Type B pancreatic cell (in vitro differentiated cells): ENCODE measurements at regions not wholly inside any gene's neighbourhood (a gene's known extent, or its start where the extent isn't known, plus 50 kb on each side); places are given as distances from the start of the nearest gene placed in this dataset.
"Not testable (repeated sequence)": the region's sequence is repeated elsewhere in the genome, so short reads cannot be mapped to it uniquely, and the experiment has no call there.

Experiments used
- DNase-seq: peaks from one replicate; pipeline ENCODE4 v3.0.0; 2021; ENCODE audit warnings: mixed read lengths; ENCODE audit not compliant: unreplicated experiment; ENCODE audit errors: extremely low spot score
- H3K27ac Mint-ChIP-seq: 2 replicates; pipeline ENCODE4 v1.8.0; 2021; ENCODE audit warnings: mild to moderate bottlenecking, mixed read lengths
- H3K27me3 Mint-ChIP-seq: 2 replicates; pipeline ENCODE4 v1.8.0; 2021; ENCODE audit warnings: mixed read lengths
- H3K36me3 Mint-ChIP-seq: 2 replicates; pipeline ENCODE4 v1.8.0; 2021; ENCODE audit warnings: mixed read lengths
- H3K4me1 Mint-ChIP-seq: one replicate; pipeline ENCODE4 v1.8.0; 2021; ENCODE audit warnings: mixed read lengths; ENCODE audit not compliant: unreplicated experiment
- H3K4me3 Mint-ChIP-seq: 2 replicates; pipeline ENCODE4 v1.8.0; 2021; ENCODE audit warnings: mild to moderate bottlenecking, mixed read lengths
- H3K9me3 Mint-ChIP-seq: 2 replicates; pipeline ENCODE4 v1.8.0; 2021; ENCODE audit warnings: mixed read lengths
- TF ChIP-seq, protein P1 (sequence below): fragments of 200-600 bp; sonication (generic); conservative IDR thresholded peaks from 2 replicates; pipeline ENCODE4 v1.5.0; 2021; ENCODE audit warnings: antibody characterized with exemption, mild to moderate bottlenecking

DNA sequence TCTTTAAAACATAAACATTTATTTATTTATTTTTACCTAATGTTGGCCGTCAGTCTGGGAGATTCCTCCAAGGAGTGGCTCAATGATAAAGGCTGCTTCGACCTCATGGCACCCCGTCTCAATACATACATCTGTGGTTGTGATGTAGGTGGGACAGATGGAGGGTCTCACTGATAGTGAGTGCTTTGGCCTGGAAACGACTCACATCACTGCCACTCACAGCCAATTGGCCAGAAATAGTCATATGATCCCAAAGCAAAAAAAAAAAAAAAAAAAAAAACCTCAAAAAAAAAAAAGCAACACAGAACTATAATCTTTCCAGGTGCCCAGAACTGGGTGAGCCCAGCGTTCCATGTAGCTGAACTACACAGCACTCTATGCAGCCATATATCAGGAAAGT is 125.4 kb downstream of the PSAT1 start:
- Mint-ChIP-seq H3K4me3 (no peak overlapping the region), H3K27ac (no peak overlapping the region), H3K36me3 (no peaks in the 10 kb centered on the region), H3K9me3 (no peaks in the 10 kb centered on the region), H3K4me1 (no peaks in the 10 kb centered on the region), H3K27me3 (no peaks in the 10 kb centered on the region)
- TF ChIP-seq, protein P1, sequence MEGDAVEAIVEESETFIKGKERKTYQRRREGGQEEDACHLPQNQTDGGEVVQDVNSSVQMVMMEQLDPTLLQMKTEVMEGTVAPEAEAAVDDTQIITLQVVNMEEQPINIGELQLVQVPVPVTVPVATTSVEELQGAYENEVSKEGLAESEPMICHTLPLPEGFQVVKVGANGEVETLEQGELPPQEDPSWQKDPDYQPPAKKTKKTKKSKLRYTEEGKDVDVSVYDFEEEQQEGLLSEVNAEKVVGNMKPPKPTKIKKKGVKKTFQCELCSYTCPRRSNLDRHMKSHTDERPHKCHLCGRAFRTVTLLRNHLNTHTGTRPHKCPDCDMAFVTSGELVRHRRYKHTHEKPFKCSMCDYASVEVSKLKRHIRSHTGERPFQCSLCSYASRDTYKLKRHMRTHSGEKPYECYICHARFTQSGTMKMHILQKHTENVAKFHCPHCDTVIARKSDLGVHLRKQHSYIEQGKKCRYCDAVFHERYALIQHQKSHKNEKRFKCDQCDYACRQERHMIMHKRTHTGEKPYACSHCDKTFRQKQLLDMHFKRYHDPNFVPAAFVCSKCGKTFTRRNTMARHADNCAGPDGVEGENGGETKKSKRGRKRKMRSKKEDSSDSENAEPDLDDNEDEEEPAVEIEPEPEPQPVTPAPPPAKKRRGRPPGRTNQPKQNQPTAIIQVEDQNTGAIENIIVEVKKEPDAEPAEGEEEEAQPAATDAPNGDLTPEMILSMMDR, result no peak
- DNase-seq, result no peak

DNA sequence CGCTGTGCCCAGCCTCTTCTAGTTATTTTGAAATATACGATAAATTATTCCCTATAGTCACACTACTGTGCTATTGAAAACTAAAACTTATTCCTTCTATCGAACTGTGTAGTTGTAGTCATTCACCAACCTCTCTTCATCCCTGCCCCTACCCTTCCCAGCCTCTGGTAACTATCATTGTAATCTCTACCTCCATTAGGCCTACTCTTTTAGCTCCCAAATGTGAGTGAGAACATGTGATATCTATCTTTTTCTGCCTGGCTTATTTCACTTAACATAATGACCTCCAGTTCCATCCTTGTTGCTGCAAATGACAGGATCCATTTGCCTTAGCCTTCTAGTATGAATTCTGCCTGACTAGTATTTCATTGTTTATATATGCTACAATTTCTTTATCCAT is 127.4 kb downstream of the PSAT1 start:
- Mint-ChIP-seq H3K9me3 (no peaks in the 10 kb centered on the region), H3K27me3 (no peaks in the 10 kb centered on the region), H3K27ac (no peak overlapping the region), H3K36me3 (no peaks in the 10 kb centered on the region), H3K4me1 (no peaks in the 10 kb centered on the region), H3K4me3 (no peak overlapping the region)
- TF ChIP-seq, protein P1, result no peak
- no peak for DNase-seq

DNA sequence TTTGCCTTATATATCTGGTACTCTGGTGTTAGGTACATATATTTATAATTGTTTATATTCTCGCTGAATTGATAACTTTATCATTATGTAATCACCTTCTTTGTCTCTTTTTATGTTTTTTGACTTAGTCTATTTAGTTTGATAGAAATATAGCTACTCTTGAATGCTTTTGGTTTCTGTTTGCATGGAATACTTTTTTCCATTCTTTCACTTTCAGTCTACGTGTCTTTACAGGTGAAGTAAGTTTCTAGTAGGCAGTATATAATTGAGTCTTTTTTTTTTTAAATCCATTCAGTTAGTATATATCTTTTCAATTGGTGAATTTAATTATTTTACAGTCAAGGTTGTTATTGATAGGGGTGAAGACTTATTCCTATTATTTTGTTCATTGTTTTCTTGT is 131.7 kb downstream of the PSAT1 start:
- H3K9me3 Mint-ChIP-seq, result no peaks in the 10 kb centered on the region
- no peaks in the 10 kb centered on the region for H3K36me3 Mint-ChIP-seq
- TF ChIP-seq, protein P1, result no peak
- no peak overlapping the region for H3K4me3 Mint-ChIP-seq
- DNase-seq, result no peak
- H3K27me3 Mint-ChIP-seq, result no peaks in the 10 kb centered on the region
- no peaks in the 10 kb centered on the region for H3K4me1 Mint-ChIP-seq
- peak overlapping the region; percentile 39 for H3K27ac Mint-ChIP-seq

DNA sequence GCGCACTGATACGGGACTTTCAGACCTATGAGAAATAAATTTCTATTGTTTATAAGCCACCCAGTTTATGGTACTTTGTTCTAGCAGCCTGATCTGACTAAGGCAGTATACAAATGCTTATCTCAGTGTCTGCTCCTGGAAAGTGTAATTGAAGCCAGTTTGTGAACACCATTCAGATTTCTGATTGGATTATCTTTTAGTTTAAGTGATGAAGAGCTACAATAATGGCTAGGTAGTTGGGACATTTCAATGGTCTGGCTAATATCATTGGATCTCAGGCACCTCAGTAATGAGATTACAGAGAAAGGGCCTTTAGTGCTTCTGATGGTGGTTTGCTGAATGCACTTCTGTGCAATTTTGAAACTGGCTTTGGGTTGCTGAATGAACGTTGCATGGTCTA is 133.5 kb downstream of the PSAT1 start:
- TF ChIP-seq, protein P1, result no peak
- Mint-ChIP-seq H3K27me3 (peaks cover 4% of the 10 kb centered on the region), H3K36me3 (no peaks in the 10 kb centered on the region), H3K4me3 (no peak overlapping the region), H3K4me1 (no peaks in the 10 kb centered on the region), H3K27ac (no peak overlapping the region), H3K9me3 (no peaks in the 10 kb centered on the region)
- DNase-seq, result no peak

DNA sequence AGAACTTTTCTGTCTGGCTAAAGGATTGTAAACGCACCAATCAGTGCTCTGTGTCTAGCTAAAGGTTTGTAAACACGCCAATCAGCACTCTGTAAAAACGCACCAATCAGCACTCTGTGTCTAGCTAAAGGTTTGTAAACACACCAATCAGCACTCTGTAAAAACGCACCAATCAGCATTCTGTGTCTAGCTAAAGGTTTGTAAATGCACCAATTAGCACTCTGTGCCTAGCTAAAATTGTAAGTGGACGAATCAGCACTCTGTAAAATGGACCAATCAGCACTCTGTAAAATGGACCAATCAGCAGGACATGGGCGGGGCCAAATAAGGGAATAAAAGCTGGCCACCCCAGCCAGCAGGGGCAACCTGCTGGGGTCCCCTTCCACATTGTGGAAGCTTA is 134.1 kb downstream of the PSAT1 start:
- H3K27ac Mint-ChIP-seq, H3K4me3 Mint-ChIP-seq, H3K36me3 Mint-ChIP-seq, H3K9me3 Mint-ChIP-seq, H3K4me1 Mint-ChIP-seq, H3K27me3 Mint-ChIP-seq, DNase-seq: not testable (repeated sequence)

DNA sequence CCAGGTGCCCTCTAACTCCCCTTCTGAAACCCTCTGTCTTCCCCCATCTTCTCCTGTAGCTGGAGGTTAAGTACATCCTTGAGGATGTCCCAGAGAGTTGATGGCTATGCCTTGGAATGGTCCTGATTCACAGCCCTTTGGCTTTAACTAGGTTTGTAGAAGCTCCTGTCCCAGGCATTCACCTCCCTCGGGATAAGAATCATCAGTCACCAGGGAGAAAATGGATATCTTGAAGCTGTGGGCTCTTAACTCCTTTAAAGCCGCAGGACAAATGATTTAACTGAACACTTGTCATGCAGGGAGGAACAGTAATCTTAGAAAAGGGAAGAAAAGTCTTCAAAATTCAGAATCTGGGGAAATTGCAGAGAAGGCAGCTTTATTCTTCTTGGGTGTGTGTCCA is 139.9 kb downstream of the PSAT1 start:
- Mint-ChIP-seq H3K4me1 (peaks cover 46% of the 10 kb centered on the region), H3K4me3 (no peak overlapping the region), H3K27ac (no peak overlapping the region), H3K36me3 (no peaks in the 10 kb centered on the region), H3K27me3 (peaks cover 31% of the 10 kb centered on the region), H3K9me3 (no peaks in the 10 kb centered on the region)
- DNase-seq, result no peak
- TF ChIP-seq, protein P1, result no peak
